ENCODE measurements at regions not wholly inside any gene's neighbourhood (a gene's known extent, or its start where the extent isn't known, plus 50 kb on each side); places are given as distances from the start of the nearest gene placed in this dataset.

- DNase-seq, result no peak
Observed at GRCh38 chr18:73917046-73917445, 230.6 kb downstream of the FBXO15 start.

- no peak for DNase-seq
Observed at GRCh38 chr18:73913505-73913904, 234.1 kb downstream of the FBXO15 start.

- DNase-seq, result peak; percentile 55
Observed at GRCh38 chr18:73908323-73908722, 239.3 kb downstream of the FBXO15 start.

- DNase-seq, result no peak
Observed at GRCh38 chr18:73901566-73901965, 246.1 kb downstream of the FBXO15 start.

- no peak for DNase-seq
Observed at GRCh38 chr18:73901151-73901550, 246.5 kb downstream of the FBXO15 start.

GRCh38 chr18:73900106-73900835 is 247.4 kb downstream of the FBXO15 start:
- no peak for DNase-seq

- no peak for DNase-seq
Observed at GRCh38 chr18:73897517-73897916, 250.1 kb downstream of the FBXO15 start.

- DNase-seq, result no peak
Observed at GRCh38 chr18:73896685-73897084, 250.9 kb downstream of the FBXO15 start.

GRCh38 chr18:73895701-73896100 is 251.9 kb downstream of the FBXO15 start:
- no peak for DNase-seq

- no peak for DNase-seq
Observed at GRCh38 chr18:73893880-73894279, 253.8 kb downstream of the FBXO15 start.

- no peak for DNase-seq
Observed at GRCh38 chr18:73891572-73892421, 255.8 kb downstream of the FBXO15 start.

- DNase-seq, result no peak
Observed at GRCh38 chr18:73888565-73888964, 259.1 kb downstream of the FBXO15 start.

- DNase-seq, result no peak
Observed at GRCh38 chr18:73887801-73888200, 259.8 kb downstream of the FBXO15 start.

GRCh38 chr18:73884868-73885267 is 262.8 kb downstream of the FBXO15 start:
- DNase-seq, result no peak

- DNase-seq, result no peak
Observed at GRCh38 chr18:73881396-73881917, 266.2 kb downstream of the FBXO15 start.

GRCh38 chr18:73880387-73880786 is 267.2 kb downstream of the FBXO15 start:
- no peak for DNase-seq

GRCh38 chr18:73879766-73880165 is 267.9 kb downstream of the FBXO15 start:
- peak; percentile 7 for DNase-seq

- DNase-seq, result no peak
Observed at GRCh38 chr18:73879328-73879727, 268.3 kb downstream of the FBXO15 start.

- DNase-seq, result no peak
Observed at GRCh38 chr18:73869182-73869581, 278.5 kb downstream of the FBXO15 start.

GRCh38 chr18:73861771-73862170 is 285.9 kb downstream of the FBXO15 start:
- DNase-seq, result no peak

GRCh38 chr18:73859837-73860397 is 287.7 kb downstream of the FBXO15 start:
- no peak for DNase-seq

- peak; percentile 32 for DNase-seq
Observed at GRCh38 chr18:73852789-73853549, 294.7 kb downstream of the FBXO15 start.

- no peak for DNase-seq
Observed at GRCh38 chr18:73850782-73851181, 296.9 kb downstream of the FBXO15 start.
